Mucosa of descending colon (tissue), 3 donors: ENCODE measurements at regions not wholly inside any gene's neighbourhood (a gene's known extent, or its start where the extent isn't known, plus 50 kb on each side); places are given as distances from the start of the nearest gene placed in this dataset.
"Not testable (repeated sequence)": the region's sequence is repeated elsewhere in the genome, so short reads cannot be mapped to it uniquely, and the experiment has no call there.

ENCODE experiments used
- ATAC-seq: fragments of 200-7000 bp; cut with Tn5 transposase; one replicate; pipeline ENCODE4 v1.9.1; 2020; ENCODE audit warnings: mild to moderate bottlenecking, moderate library complexity
- DNase-seq, 3 donors: peaks; one replicate each; pipeline ENCODE4 v3.0.0-alpha.2; 2020
- H3K36me3 ChIP-seq: fragments of 200-600 bp; one replicate; pipeline ENCODE4 v1.8.0; 2021; ENCODE audit warnings: low read depth, mild to moderate bottlenecking
- H3K4me1 ChIP-seq: fragments of 200-600 bp; one replicate; pipeline ENCODE4 v1.8.0; 2021; ENCODE audit warnings: low read depth, mild to moderate bottlenecking
- H3K4me3 ChIP-seq: fragments of 200-600 bp; one replicate; pipeline ENCODE4 v1.8.0; 2021; ENCODE audit warnings: mild to moderate bottlenecking
- H3K9me3 ChIP-seq: fragments of 200-600 bp; one replicate; pipeline ENCODE4 v1.8.0; 2021; ENCODE audit warnings: mild to moderate bottlenecking
- CTCF ChIP-seq: fragments of 200-600 bp; IDR thresholded peaks from one replicate; pipeline ENCODE4 v1.8.0; 2022; ENCODE audit warnings: antibody characterized with exemption, mild to moderate bottlenecking
- intact Hi-C, 2 donors: fragments of 100-400 bp; cut with DNase I in 1 of 2; cut with micrococcal nuclease in 1 of 2; formaldehyde crosslinking; loops; one replicate each; pipeline versions ENCODE4 v1.11.0 to v1.11.1; 2022; cut with DNase I, micrococcal nuclease
- donor health status: DM: no; HTN: no; CAD: no; lungs with moderate emphysema.
- donor health status: DM: no; HTN: no; CAD: no.
- donor health status: DM: no; HTN: yes; CAD: no.

- Histone ChIP-seq H3K9me3 (no peaks in the 10 kb centered on the region), H3K4me1 (no peaks in the 10 kb centered on the region), H3K36me3 (no peaks in the 10 kb centered on the region), H3K4me3 (no peak overlapping the region)
- intact Hi-C loops, result no loop called here
- ATAC-seq (no peak), DNase-seq (no peak)
- TF ChIP-seq CTCF, result no peak
These were observed 110.3 kb upstream of the ZKSCAN2 start for GRCh38 chr16:25367773-25368524.

GRCh38 chr16:25366078-25366477, 108.4 kb upstream of the ZKSCAN2 start:
- TF ChIP-seq CTCF, result no peak
- Histone ChIP-seq H3K9me3 (no peaks in the 10 kb centered on the region), H3K4me1 (no peaks in the 10 kb centered on the region), H3K4me3 (no peak overlapping the region), H3K36me3 (no peaks in the 10 kb centered on the region)
- ATAC-seq (no peak), DNase-seq (no peak)
- intact Hi-C loops, result no loop called here

GRCh38 chr16:25359516-25359915, 101.9 kb upstream of the ZKSCAN2 start:
- DNase-seq, result peak in 1 of 3 donors; percentile 3
- H3K4me3 ChIP-seq, intact Hi-C loops, ATAC-seq, H3K9me3 ChIP-seq, H3K36me3 ChIP-seq, H3K4me1 ChIP-seq: not testable (repeated sequence)

GRCh38 chr16:25344006-25344405, 86.4 kb upstream of the ZKSCAN2 start:
- intact Hi-C loops, result no loop called here
- H3K9me3 ChIP-seq, result no peaks in the 10 kb centered on the region
- no peak for DNase-seq
- H3K36me3 ChIP-seq, result no peaks in the 10 kb centered on the region
- no peaks in the 10 kb centered on the region for H3K4me1 ChIP-seq
- no peak for ATAC-seq
- TF ChIP-seq CTCF, result no peak
- H3K4me3 ChIP-seq, result no peak overlapping the region

GRCh38 chr16:25340973-25341372, 83.3 kb upstream of the ZKSCAN2 start:
- no peak overlapping the region for H3K4me3 ChIP-seq
- intact Hi-C loops, result no loop called here
- no peaks in the 10 kb centered on the region for H3K4me1 ChIP-seq
- ATAC-seq (no peak), DNase-seq (no peak)
- no peaks in the 10 kb centered on the region for H3K9me3 ChIP-seq
- no peaks in the 10 kb centered on the region for H3K36me3 ChIP-seq
- no peak for TF ChIP-seq CTCF

- intact Hi-C loops, result no loop called here
- H3K9me3 ChIP-seq, result peaks cover 14% of the 10 kb centered on the region
- DNase-seq (no peak), ATAC-seq (no peak)
- no peaks in the 10 kb centered on the region for H3K4me1 ChIP-seq
- no peak overlapping the region for H3K4me3 ChIP-seq
- TF ChIP-seq CTCF, result no peak
- H3K36me3 ChIP-seq, result no peaks in the 10 kb centered on the region
These were observed 60.2 kb upstream of the ZKSCAN2 start for GRCh38 chr16:25317732-25318316.
